ENCODE measurements at regions not wholly inside any gene's neighbourhood (a gene's known extent, or its start where the extent isn't known, plus 50 kb on each side); places are given as distances from the start of the nearest gene placed in this dataset.

DNA sequence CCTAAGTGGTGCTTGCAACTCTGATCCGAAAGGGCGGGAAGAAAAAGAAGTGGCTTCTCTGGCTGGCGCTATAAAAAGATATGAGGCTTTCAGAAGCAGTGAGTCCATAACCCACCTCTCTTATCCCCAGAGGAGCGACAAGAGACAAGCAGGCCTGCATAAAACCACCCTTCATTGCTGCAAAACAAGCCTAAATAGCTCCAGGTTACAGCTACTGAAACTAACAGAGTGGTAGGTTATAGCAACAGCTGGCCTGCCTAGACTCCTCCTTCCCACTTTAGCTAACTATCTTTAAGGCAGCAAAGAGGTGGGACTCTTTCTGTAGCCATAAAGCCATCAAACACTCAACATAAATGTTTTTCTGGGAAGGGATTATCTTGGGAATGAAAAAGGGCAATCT lies 245.0 kb upstream of the GPR101 start:
- Histone ChIP-seq H3K4me1 (ENCODE audit: control insufficient read depth in 1 of 2, low read depth in 2 of 2) (no peaks in the 10 kb centered on the region), H3K9me3 (no peaks in the 10 kb centered on the region), H3K27ac (no peak overlapping the region), H3K27me3 (replicated peaks; ENCODE audit: insufficient read depth) (no peaks in the 10 kb centered on the region), H3K4me3 (no peak overlapping the region), H3K36me3 (no peaks in the 10 kb centered on the region)
- TF ChIP-seq, protein P1, sequence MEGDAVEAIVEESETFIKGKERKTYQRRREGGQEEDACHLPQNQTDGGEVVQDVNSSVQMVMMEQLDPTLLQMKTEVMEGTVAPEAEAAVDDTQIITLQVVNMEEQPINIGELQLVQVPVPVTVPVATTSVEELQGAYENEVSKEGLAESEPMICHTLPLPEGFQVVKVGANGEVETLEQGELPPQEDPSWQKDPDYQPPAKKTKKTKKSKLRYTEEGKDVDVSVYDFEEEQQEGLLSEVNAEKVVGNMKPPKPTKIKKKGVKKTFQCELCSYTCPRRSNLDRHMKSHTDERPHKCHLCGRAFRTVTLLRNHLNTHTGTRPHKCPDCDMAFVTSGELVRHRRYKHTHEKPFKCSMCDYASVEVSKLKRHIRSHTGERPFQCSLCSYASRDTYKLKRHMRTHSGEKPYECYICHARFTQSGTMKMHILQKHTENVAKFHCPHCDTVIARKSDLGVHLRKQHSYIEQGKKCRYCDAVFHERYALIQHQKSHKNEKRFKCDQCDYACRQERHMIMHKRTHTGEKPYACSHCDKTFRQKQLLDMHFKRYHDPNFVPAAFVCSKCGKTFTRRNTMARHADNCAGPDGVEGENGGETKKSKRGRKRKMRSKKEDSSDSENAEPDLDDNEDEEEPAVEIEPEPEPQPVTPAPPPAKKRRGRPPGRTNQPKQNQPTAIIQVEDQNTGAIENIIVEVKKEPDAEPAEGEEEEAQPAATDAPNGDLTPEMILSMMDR (IDR thresholded peaks at IDR 0.05): no peak
- no peak for ATAC-seq (ENCODE audit: insufficient number of reproducible peaks, low FRiP score, low read depth)
- no peak for DNase-seq (ENCODE audit: low spot score)

GRCh38 chrX:137263374-137263773 lies 229.6 kb upstream of the GPR101 start:
- ATAC-seq (ENCODE audit: insufficient number of reproducible peaks, low FRiP score, low read depth) (no peak), DNase-seq (ENCODE audit: low spot score) (no peak)
- Histone ChIP-seq H3K4me1 (ENCODE audit: control insufficient read depth in 1 of 2, low read depth in 2 of 2) (no peaks in the 10 kb centered on the region), H3K36me3 (no peaks in the 10 kb centered on the region), H3K27ac (no peak overlapping the region), H3K27me3 (replicated peaks; ENCODE audit: insufficient read depth) (no peaks in the 10 kb centered on the region), H3K9me3 (no peaks in the 10 kb centered on the region), H3K4me3 (no peak overlapping the region)
- TF ChIP-seq, protein P1 (IDR thresholded peaks at IDR 0.05): no peak

DNA sequence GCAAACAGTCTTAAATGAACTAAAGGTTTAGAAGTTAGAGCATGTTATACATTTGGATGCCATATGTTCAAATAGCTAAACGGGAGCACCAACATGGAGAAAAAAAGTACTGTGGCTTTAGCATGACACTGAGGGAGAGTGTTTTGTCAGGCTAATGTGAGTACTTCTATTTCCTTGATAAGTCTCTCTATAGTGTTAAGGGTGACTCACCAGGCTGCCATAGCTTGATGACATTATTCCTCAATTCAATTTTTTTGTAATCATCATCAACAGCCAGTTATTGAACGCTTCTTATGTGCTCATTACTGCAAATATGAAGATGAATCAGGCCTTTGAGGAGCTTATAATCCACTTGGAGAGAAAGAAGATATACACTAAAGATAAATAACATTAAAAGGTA lies 211.4 kb upstream of the GPR101 start:
- H3K27ac ChIP-seq: no peak overlapping the region
- no peak for ATAC-seq (ENCODE audit: insufficient number of reproducible peaks, low FRiP score, low read depth)

GRCh38 chrX:137236837-137237236 lies 203.0 kb upstream of the GPR101 start:
- Histone ChIP-seq H3K9me3 (no peaks in the 10 kb centered on the region), H3K4me1 (ENCODE audit: control insufficient read depth in 1 of 2, low read depth in 2 of 2) (no peaks in the 10 kb centered on the region), H3K36me3 (no peaks in the 10 kb centered on the region), H3K27ac (no peak overlapping the region), H3K4me3 (no peak overlapping the region), H3K27me3 (replicated peaks; ENCODE audit: insufficient read depth) (no peaks in the 10 kb centered on the region)
- TF ChIP-seq, protein P1 (IDR thresholded peaks at IDR 0.05): no peak
- ATAC-seq (ENCODE audit: insufficient number of reproducible peaks, low FRiP score, low read depth) (no peak), DNase-seq (ENCODE audit: low spot score) (no peak)

More for the DNA sequence above, 211.4 kb upstream of the GPR101 start:
- no peak overlapping the region for H3K4me3 ChIP-seq
- no peaks in the 10 kb centered on the region for H3K36me3 ChIP-seq
- no peak for DNase-seq (ENCODE audit: low spot score)
- H3K9me3 ChIP-seq: no peaks in the 10 kb centered on the region
- no peaks in the 10 kb centered on the region for H3K4me1 ChIP-seq (ENCODE audit: control insufficient read depth in 1 of 2, low read depth in 2 of 2)
- H3K27me3 ChIP-seq (replicated peaks; ENCODE audit: insufficient read depth): no peaks in the 10 kb centered on the region
- TF ChIP-seq, protein P1 (IDR thresholded peaks at IDR 0.05): no peak

- Histone ChIP-seq H3K9me3 (no peaks in the 10 kb centered on the region), H3K4me1 (ENCODE audit: control insufficient read depth in 1 of 2, low read depth in 2 of 2) (no peaks in the 10 kb centered on the region), H3K36me3 (no peaks in the 10 kb centered on the region), H3K27me3 (replicated peaks; ENCODE audit: insufficient read depth) (no peaks in the 10 kb centered on the region), H3K27ac (no peak overlapping the region), H3K4me3 (no peak overlapping the region)
- ATAC-seq (ENCODE audit: insufficient number of reproducible peaks, low FRiP score, low read depth) (no peak), DNase-seq (ENCODE audit: low spot score) (no peak)
- TF ChIP-seq, protein P1 (IDR thresholded peaks at IDR 0.05): no peak
Measured at GRCh38 chrX:137234651-137235402, 201.0 kb upstream of the GPR101 start.

All from thoracic aorta (tissue), 2 donors.